Adrenal gland (tissue), 9 donors: ENCODE measurements at regions not wholly inside any gene's neighbourhood (a gene's known extent, or its start where the extent isn't known, plus 50 kb on each side); places are given as distances from the start of the nearest gene placed in this dataset.
"Not testable (repeated sequence)": the region's sequence is repeated elsewhere in the genome, so short reads cannot be mapped to it uniquely, and the experiment has no call there.

ENCODE experiments used
- DNase-seq, 7 donors: peaks; one replicate each; pipeline ENCODE4 v3.0.0-alpha.2; 2019 to 2020
- H3K27ac ChIP-seq, 5 donors: fragments of 200-600 bp; sonication (generic) in 4 of 5; 1 replicate in 3 of 5; 2 replicates in 2 of 5; pipeline versions ENCODE4 v1.5.1 to v1.8.0; 2016 to 2020; ENCODE audit warnings: mild to moderate bottlenecking in 1 of 5
- H3K27me3 ChIP-seq: fragments of 200-600 bp; 2 replicates; pipeline ENCODE4 v1.8.0; 2021
- H3K36me3 ChIP-seq, 2 donors: fragments of 200-600 bp; replicated peaks in 1 of 2; 1 replicate in 1 of 2; 2 replicates in 1 of 2; pipeline versions ENCODE4 v1.5.1 to v1.8.0; 2018 to 2022
- H3K4me1 ChIP-seq, 2 donors: fragments of 200-600 bp; replicated peaks in 1 of 2; 1 replicate in 1 of 2; 2 replicates in 1 of 2; pipeline versions ENCODE4 v1.5.1 to v1.8.0; 2018 to 2021
- H3K4me3 ChIP-seq, 4 donors: fragments of 200-600 bp; sonication (generic) in 3 of 4; one replicate each; pipeline ENCODE4 v1.5.1; 2016 to 2018
- H3K9me3 ChIP-seq, 3 donors: fragments of 200-600 bp; sonication (generic) in 1 of 3; replicated peaks in 1 of 3; 1 replicate in 2 of 3; 2 replicates in 1 of 3; pipeline versions ENCODE4 v1.5.1 to v1.8.0; 2016 to 2021
- CTCF ChIP-seq, 6 experiments: fragments of 450-650 bp in 4 of 6; fragments of 200-600 bp in 2 of 6; sonication (generic) in 1 of 6; IDR thresholded peaks; 1 replicate in 5 of 6; 2 replicates in 1 of 6; pipeline versions ENCODE4 v1.5.1 to v1.8.0; 2016 to 2021; ENCODE audit warnings: antibody characterized with exemption in 6 of 6, mild to moderate bottlenecking in 2 of 6, moderate library complexity in 1 of 6
- POLR2A ChIP-seq, 2 donors: fragments of 450-650 bp; IDR thresholded peaks; one replicate each; pipeline ENCODE4 v1.6.1; 2017; ENCODE audit warnings: antibody characterized with exemption in 2 of 2, mild to moderate bottlenecking in 2 of 2, moderate library complexity in 1 of 2
- WGBS, 4 donors: extraction: QIAGEN DNeasy Blood & Tissue Kit in 2 of 4; methylation state at CpG; one replicate each; pipeline versions ENCODE4 v1.1.5 to v1.1.7; 2013 to 2017; 5-methylcytosine and 5-hydroxymethylcytosine counted together
- intact Hi-C, 2 donors: fragments of 100-400 bp; cut with DNase I; formaldehyde crosslinking; loops; one replicate each; pipeline versions ENCODE4 v1.14.1 to v1.15.0; 2022 to 2023
- donor health status: healthy with polysubstance abuse.
- donor health status: Bipolar disorder and iron deficiency.
- donor health status: DM: yes; HTN: yes; CAD: no.
- donor health status: DM: no; HTN: no; CAD: no.
- donor health status: DM: no; HTN: no; CAD: no.

- no peak for TF ChIP-seq POLR2A (IDR thresholded peaks at IDR 0.05)
- no peak for TF ChIP-seq CTCF (IDR thresholded peaks at IDR 0.05)
- no peaks in the 10 kb centered on the region for H3K4me1 ChIP-seq
- no peaks in the 10 kb centered on the region for H3K36me3 ChIP-seq
- H3K27ac ChIP-seq, result no peak overlapping the region
- no peaks in the 10 kb centered on the region for H3K9me3 ChIP-seq
- no peak for DNase-seq
- intact Hi-C loops, result no loop called here
- no peak overlapping the region for H3K4me3 ChIP-seq
- WGBS, 4 donors, result 83 to 87% (median 84%) methylated on average over 8 of the region's 8 CpGs
- no peaks in the 10 kb centered on the region for H3K27me3 ChIP-seq
These were observed 447.1 kb downstream of the QKI start for GRCh38 chr6:163861627-163862026.

- no peaks in the 10 kb centered on the region for H3K9me3 ChIP-seq
- no peaks in the 10 kb centered on the region for H3K4me1 ChIP-seq
- 28 to 37% (median 33%) methylated on average over 10 to 12 of the region's 12 CpGs for WGBS, 4 donors
- no peak overlapping the region for H3K27ac ChIP-seq
- no peak for DNase-seq
- TF ChIP-seq CTCF (IDR thresholded peaks at IDR 0.05) (no peak), POLR2A (IDR thresholded peaks at IDR 0.05) (no peak)
- intact Hi-C loops, result no loop called here
- no peak overlapping the region for H3K4me3 ChIP-seq
- H3K27me3 ChIP-seq, result no peaks in the 10 kb centered on the region
- H3K36me3 ChIP-seq, result no peaks in the 10 kb centered on the region
These were observed 446.0 kb downstream of the QKI start for GRCh38 chr6:163860287-163861081.

- H3K36me3 ChIP-seq, H3K4me3 ChIP-seq, H3K9me3 ChIP-seq, H3K4me1 ChIP-seq, H3K27ac ChIP-seq, H3K27me3 ChIP-seq, DNase-seq, intact Hi-C loops: not testable (repeated sequence)
- WGBS, 4 donors, result 81 to 94% (median 84%) methylated on average over 5 of the region's 5 CpGs
These were observed 444.4 kb downstream of the QKI start for GRCh38 chr6:163858870-163859269.

- Histone ChIP-seq H3K27ac (no peak overlapping the region), H3K27me3 (no peaks in the 10 kb centered on the region), H3K4me1 (no peaks in the 10 kb centered on the region), H3K9me3 (no peaks in the 10 kb centered on the region), H3K4me3 (no peak overlapping the region), H3K36me3 (no peaks in the 10 kb centered on the region)
- DNase-seq, result no peak
- TF ChIP-seq CTCF (IDR thresholded peaks at IDR 0.05) (no peak), POLR2A (IDR thresholded peaks at IDR 0.05) (no peak)
- intact Hi-C loops, result no loop called here
- WGBS, 4 donors, result 69 to 77% (median 73%) methylated on average over 2 of the region's 2 CpGs
These were observed 442.9 kb downstream of the QKI start for GRCh38 chr6:163857421-163857820.

- no peak for DNase-seq
- intact Hi-C loops, result no loop called here
These were observed 436.4 kb downstream of the QKI start for GRCh38 chr6:163850874-163851273.

More at GRCh38 chr6:163850874-163851273, 436.4 kb downstream of the QKI start:
- H3K27ac ChIP-seq, result no peak overlapping the region
- no peaks in the 10 kb centered on the region for H3K36me3 ChIP-seq
- TF ChIP-seq CTCF (IDR thresholded peaks at IDR 0.05), result no peak
- no peak for TF ChIP-seq POLR2A (IDR thresholded peaks at IDR 0.05)
- peaks cover 0 to 7% (median 6%) of the 10 kb centered on the region in 3 donors for H3K9me3 ChIP-seq
- no peak overlapping the region for H3K4me3 ChIP-seq
- H3K27me3 ChIP-seq, result no peaks in the 10 kb centered on the region
- H3K4me1 ChIP-seq, result no peaks in the 10 kb centered on the region
